Brain microvascular endothelial cell (primary cell): ENCODE measurements at regions not wholly inside any gene's neighbourhood (a gene's known extent, or its start where the extent isn't known, plus 50 kb on each side); places are given as distances from the start of the nearest gene placed in this dataset.

Experiments used
- DNase-seq: peaks from one replicate; pipeline ENCODE4 v3.0.0-alpha.2; 2020
- H3K27ac ChIP-seq: fragments of 250-450 bp; sonication (Bioruptor Pico); 2 replicates; pipeline ENCODE4 v1.5.1; 2020; ENCODE audit warnings: mild to moderate bottlenecking, moderate library complexity
- H3K27me3 ChIP-seq: fragments of 250-450 bp; sonication (Bioruptor Pico); replicated peaks from 2 replicates; pipeline ENCODE4 v1.5.1; 2020; ENCODE audit warnings: mild to moderate bottlenecking
- H3K36me3 ChIP-seq: fragments of 250-450 bp; sonication (Bioruptor Pico); replicated peaks from 2 replicates; pipeline ENCODE4 v1.5.1; 2020; ENCODE audit warnings: mild to moderate bottlenecking
- H3K4me3 ChIP-seq: 2 replicates; pipeline ENCODE4 v1.5.1; 2011; ENCODE audit warnings: low read depth, mild to moderate bottlenecking, control low read depth, low read length, moderate library complexity
- CTCF ChIP-seq: IDR thresholded peaks from 2 replicates; pipeline ENCODE4 v1.5.1; 2011; ENCODE audit warnings: low read depth, mild to moderate bottlenecking, moderate library complexity, low read length, control low read depth, inconsistent platforms; ENCODE audit errors: missing control alignments
- in situ Hi-C: cut with HindIII; loops from 2 replicates; pipeline ENCODE4 v1.10.0; 2017; ENCODE audit warnings: low sequenced_read_pairs, low pct_ligation_motif_present

GRCh38 chr11:107276077-107276476 lies 181.5 kb downstream of the CWF19L2 start:
- DNase-seq, result no peak
- Histone ChIP-seq H3K27ac (no peak overlapping the region), H3K4me3 (no peak overlapping the region), H3K27me3 (no peaks in the 10 kb centered on the region), H3K36me3 (no peaks in the 10 kb centered on the region)
- in situ Hi-C loops, result no loop called here
- TF ChIP-seq CTCF, result no peak

- H3K4me3 ChIP-seq, result no peak overlapping the region
- TF ChIP-seq CTCF, result no peak
- no peaks in the 10 kb centered on the region for H3K36me3 ChIP-seq
- no peak overlapping the region for H3K27ac ChIP-seq
- no peaks in the 10 kb centered on the region for H3K27me3 ChIP-seq
- DNase-seq, result no peak
- in situ Hi-C loops, result no loop called here
Observed at GRCh38 chr11:107275632-107276031, 182.0 kb downstream of the CWF19L2 start.

- TF ChIP-seq CTCF, result no peak
- H3K27me3 ChIP-seq, result no peaks in the 10 kb centered on the region
- H3K36me3 ChIP-seq, result no peaks in the 10 kb centered on the region
- H3K4me3 ChIP-seq, result no peak overlapping the region
- in situ Hi-C loops, result no loop called here
- H3K27ac ChIP-seq, result no peak overlapping the region
- DNase-seq, result no peak
Observed at GRCh38 chr11:107274138-107274537, 183.5 kb downstream of the CWF19L2 start.

GRCh38 chr11:107272561-107272960 lies 185.1 kb downstream of the CWF19L2 start:
- no peaks in the 10 kb centered on the region for H3K36me3 ChIP-seq
- H3K27me3 ChIP-seq, result no peaks in the 10 kb centered on the region
- TF ChIP-seq CTCF, result no peak
- no peak overlapping the region for H3K27ac ChIP-seq
- no peak for DNase-seq
- H3K4me3 ChIP-seq, result no peak overlapping the region
- in situ Hi-C loops, result no loop called here

DNA sequence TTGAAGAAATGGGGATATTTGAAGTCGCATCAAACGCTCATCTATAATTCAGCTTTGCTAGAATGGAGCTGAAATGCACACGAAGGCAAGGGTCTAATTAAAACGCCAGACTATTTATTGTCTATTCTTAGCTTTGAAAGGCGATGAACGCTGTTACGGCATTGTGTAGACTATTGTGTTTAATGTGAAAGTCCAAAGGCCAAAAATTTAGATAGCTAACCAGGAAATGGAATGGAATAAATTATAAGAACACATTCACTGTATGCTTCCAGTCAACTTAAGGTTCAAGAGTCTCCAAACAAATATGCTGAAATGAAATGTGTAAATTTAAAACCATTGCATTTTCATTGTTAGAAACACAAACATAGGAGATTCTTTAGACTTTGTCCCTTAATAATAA lies 186.2 kb downstream of the CWF19L2 start:
- Histone ChIP-seq H3K27me3 (no peaks in the 10 kb centered on the region), H3K27ac (no peak overlapping the region), H3K36me3 (no peaks in the 10 kb centered on the region), H3K4me3 (no peak overlapping the region)
- no peak for TF ChIP-seq CTCF
- DNase-seq, result no peak
- in situ Hi-C loops, result no loop called here

DNA sequence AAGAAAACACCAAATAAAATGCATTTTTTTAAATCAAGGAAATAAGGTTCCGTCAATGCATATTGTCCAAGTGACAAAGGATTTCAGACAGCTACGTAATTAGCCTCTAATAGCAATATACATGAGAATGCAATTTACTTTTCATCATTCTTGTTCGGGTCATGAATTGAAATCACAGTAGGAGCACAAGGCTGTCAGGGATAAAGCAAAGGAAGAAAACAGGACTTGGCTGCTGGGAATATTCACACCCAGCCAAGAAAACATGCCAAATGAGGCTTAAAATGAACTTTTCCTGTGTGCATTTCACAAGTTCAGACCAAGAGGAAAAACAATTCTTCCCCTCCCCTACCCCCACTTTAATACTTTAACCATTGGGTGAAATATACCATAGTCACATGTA lies 188.6 kb downstream of the CWF19L2 start:
- no peak for DNase-seq

More for the DNA sequence above, 188.6 kb downstream of the CWF19L2 start:
- TF ChIP-seq CTCF, result no peak
- Histone ChIP-seq H3K36me3 (no peaks in the 10 kb centered on the region), H3K27me3 (no peaks in the 10 kb centered on the region), H3K4me3 (no peak overlapping the region), H3K27ac (no peak overlapping the region)
- in situ Hi-C loops, result no loop called here
